ENCODE measurements at regions not wholly inside any gene's neighbourhood (a gene's known extent, or its start where the extent isn't known, plus 50 kb on each side); places are given as distances from the start of the nearest gene placed in this dataset.
"Not testable (repeated sequence)": the region's sequence is repeated elsewhere in the genome, so short reads cannot be mapped to it uniquely, and the experiment has no call there.

GRCh38 chr20:46785958-46786357, 76.5 kb downstream of the SLC2A10 start:
- Mint-ChIP-seq H3K36me3 (ENCODE audit: insufficient read depth in 2 of 2) (no peaks in the 10 kb centered on the region), H3K9me3 (no peaks in the 10 kb centered on the region), H3K4me3 (no peak overlapping the region), H3K27me3 (ENCODE audit: low read depth) (peaks cover 8% of the 10 kb centered on the region), H3K4me1 (ENCODE audit: low read depth) (no peaks in the 10 kb centered on the region), H3K27ac (no peak overlapping the region)
- ATAC-seq (replicated peaks in 1 of 2) (no peak), DNase-seq (no peak)

DNA sequence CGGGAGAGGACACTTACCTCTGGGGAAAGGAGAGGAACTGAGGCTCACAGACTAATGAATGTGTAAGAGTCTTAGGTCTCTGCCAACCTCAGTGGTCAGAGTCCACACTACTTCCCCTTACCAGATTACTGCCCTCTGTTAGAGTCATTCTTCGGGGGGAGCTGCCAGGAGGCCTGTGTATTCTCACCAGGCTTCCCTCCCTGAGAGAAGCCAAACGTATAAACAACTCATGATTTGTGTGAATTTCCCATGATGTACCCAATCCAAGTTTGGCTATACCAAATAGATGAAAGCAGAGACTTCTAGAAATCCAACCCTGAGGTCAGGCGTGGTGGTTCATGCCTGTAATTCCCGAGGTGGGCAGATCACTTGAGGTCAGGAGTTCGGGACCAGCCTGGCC, 77.1 kb downstream of the SLC2A10 start:
- Mint-ChIP-seq H3K9me3 (no peaks in the 10 kb centered on the region), H3K36me3 (ENCODE audit: insufficient read depth in 2 of 2) (no peaks in the 10 kb centered on the region), H3K27ac (no peak overlapping the region), H3K4me1 (ENCODE audit: low read depth) (no peaks in the 10 kb centered on the region), H3K27me3 (ENCODE audit: low read depth) (peaks cover 8% of the 10 kb centered on the region), H3K4me3 (no peak overlapping the region)
- no peak for DNase-seq
- ATAC-seq (replicated peaks in 1 of 2): no peak

DNA sequence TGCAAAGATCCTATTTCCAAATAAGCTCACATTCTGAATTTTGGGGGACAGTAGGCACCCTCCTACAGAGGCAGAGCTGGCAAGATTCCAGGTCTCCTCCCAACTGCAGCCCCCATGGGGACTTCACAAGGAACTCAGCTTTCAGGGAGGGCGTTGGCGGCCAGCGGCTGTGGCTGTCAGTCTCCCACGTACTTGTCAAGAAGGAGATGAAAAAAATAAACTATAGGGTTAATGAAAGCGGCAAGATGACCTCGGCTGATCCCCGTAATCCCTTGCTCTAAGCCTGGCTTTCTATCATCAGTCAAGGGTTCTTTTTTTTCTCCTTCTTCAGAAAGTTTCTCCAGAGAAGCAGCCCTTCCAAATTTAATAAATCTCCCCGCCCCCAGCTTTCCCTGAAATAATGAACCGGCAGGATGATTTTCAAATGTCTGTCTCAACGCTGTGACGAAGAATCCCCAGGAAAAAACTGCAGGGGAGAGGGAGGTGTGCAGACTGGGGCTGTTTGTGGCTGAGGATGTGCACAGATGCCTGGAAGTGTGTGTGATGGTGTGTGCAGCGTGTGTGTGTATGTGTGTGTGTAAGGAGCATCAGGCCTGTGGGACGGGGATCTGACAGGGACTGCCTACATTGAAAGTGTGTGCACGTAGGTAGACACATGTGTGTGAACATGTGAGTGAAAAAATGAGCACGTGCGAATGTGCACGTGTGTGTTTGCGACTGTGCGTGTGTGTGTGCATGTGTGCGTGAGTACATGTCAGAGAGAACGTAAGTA, 78.7 kb downstream of the SLC2A10 start:
- H3K4me3 Mint-ChIP-seq: no peak overlapping the region
- H3K36me3 Mint-ChIP-seq (ENCODE audit: insufficient read depth in 2 of 2): no peaks in the 10 kb centered on the region
- H3K27ac Mint-ChIP-seq: no peak overlapping the region
- H3K9me3 Mint-ChIP-seq: no peaks in the 10 kb centered on the region
- ATAC-seq (replicated peaks in 1 of 2) (no peak), DNase-seq (no peak)
- peaks cover 8% of the 10 kb centered on the region for H3K27me3 Mint-ChIP-seq (ENCODE audit: low read depth)
- no peaks in the 10 kb centered on the region for H3K4me1 Mint-ChIP-seq (ENCODE audit: low read depth)

- not testable (repeated sequence) for H3K27me3 Mint-ChIP-seq (ENCODE audit: low read depth); H3K4me3 Mint-ChIP-seq; H3K36me3 Mint-ChIP-seq (ENCODE audit: insufficient read depth in 2 of 2); H3K9me3 Mint-ChIP-seq; H3K27ac Mint-ChIP-seq; DNase-seq; H3K4me1 Mint-ChIP-seq (ENCODE audit: low read depth); ATAC-seq (replicated peaks in 1 of 2)
Measured at GRCh38 chr20:46788763-46789091, 79.3 kb downstream of the SLC2A10 start.

DNA sequence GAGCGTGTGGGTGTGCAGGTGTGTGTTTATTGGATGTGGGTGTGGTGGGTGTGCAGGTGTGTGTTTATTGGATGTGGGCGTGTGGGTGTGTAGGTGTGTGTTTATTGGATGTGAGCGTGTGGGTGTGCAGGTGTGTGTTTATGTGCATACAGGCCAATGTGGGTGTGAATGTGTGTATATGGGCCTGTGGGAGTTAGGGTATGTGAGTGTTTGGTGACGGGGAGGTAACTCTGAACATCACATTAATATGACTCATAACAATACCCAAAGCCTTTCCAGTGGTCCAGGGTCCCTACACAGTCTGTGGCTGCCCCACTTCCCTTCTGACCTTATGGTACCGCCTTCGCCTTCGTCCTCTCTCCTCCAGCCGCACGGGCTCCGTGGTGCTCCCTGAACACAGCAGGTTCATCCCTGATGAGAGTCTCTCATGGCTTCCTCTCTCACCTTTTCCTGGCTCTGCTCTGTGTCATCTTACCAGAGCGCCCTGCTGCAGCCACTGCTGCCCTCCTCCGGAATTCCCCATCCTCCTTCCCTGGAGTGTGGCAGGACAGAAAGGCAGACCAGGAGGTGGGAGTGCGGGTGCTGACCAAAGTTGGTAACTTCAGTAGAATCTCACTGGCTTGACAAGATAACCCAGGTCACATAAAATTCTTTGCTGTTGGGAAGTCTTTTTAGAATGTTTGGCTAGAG, 80.0 kb downstream of the SLC2A10 start:
- no peak overlapping the region for H3K4me3 Mint-ChIP-seq
- H3K27ac Mint-ChIP-seq: no peak overlapping the region
- no peaks in the 10 kb centered on the region for H3K27me3 Mint-ChIP-seq (ENCODE audit: low read depth)
- no peaks in the 10 kb centered on the region for H3K4me1 Mint-ChIP-seq (ENCODE audit: low read depth)
- H3K9me3 Mint-ChIP-seq: no peaks in the 10 kb centered on the region
- ATAC-seq (replicated peaks in 1 of 2) (no peak), DNase-seq (no peak)
- no peaks in the 10 kb centered on the region for H3K36me3 Mint-ChIP-seq (ENCODE audit: insufficient read depth in 2 of 2)

- Mint-ChIP-seq H3K4me3 (no peak overlapping the region), H3K27ac (no peak overlapping the region), H3K36me3 (ENCODE audit: insufficient read depth in 2 of 2) (no peaks in the 10 kb centered on the region), H3K4me1 (ENCODE audit: low read depth) (no peaks in the 10 kb centered on the region), H3K27me3 (ENCODE audit: low read depth) (no peaks in the 10 kb centered on the region), H3K9me3 (no peaks in the 10 kb centered on the region)
- DNase-seq: no peak
- ATAC-seq (replicated peaks in 1 of 2): no peak
Measured at GRCh38 chr20:46791722-46792416, 82.4 kb downstream of the SLC2A10 start.

DNA sequence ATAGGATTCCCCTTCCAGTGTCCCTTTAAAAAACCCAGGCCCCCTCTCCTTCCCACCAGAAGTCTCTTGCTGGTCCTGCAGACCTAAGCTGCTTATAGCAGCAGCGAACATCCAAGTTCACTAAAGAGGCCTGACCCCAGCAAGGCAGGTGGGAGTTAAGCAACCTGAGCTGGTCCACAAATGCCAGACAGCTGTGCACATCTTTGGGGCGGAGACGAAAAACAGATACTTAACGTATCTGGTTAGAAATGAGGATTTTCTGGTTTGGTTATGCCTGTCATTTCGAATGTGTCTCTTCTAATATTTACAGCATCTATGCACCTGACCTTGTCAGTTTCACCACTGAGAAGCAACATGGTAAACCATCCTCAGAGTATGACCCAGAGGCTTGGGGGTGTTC, 87.8 kb downstream of the SLC2A10 start:
- Mint-ChIP-seq H3K4me1 (ENCODE audit: low read depth) (no peaks in the 10 kb centered on the region), H3K27me3 (ENCODE audit: low read depth) (peaks cover 28% of the 10 kb centered on the region), H3K27ac (no peak overlapping the region), H3K36me3 (ENCODE audit: insufficient read depth in 2 of 2) (no peaks in the 10 kb centered on the region), H3K9me3 (no peaks in the 10 kb centered on the region), H3K4me3 (no peak overlapping the region)
- DNase-seq: no peak
- ATAC-seq (replicated peaks in 1 of 2): no peak

DNA sequence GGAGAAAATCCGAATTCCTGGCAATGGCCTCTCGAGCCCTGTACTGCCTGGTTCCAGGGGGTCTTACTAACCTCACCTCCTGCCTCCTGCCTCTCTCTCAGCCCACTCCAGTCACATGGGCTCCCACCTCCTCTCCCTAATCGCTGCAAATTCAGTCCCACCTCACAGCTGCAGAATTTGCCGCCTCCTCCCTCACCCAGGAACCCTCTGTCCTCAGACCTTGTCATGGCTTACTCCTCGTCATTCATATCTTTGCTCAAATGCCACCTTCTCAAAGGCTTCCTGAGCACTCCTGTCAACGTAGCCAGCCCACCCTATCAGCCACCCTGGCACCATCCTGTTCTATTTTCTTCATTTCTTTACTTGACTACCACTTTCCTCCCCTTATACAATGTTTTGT, 89.0 kb downstream of the SLC2A10 start:
- no peak overlapping the region for H3K27ac Mint-ChIP-seq
- H3K9me3 Mint-ChIP-seq: no peaks in the 10 kb centered on the region
- H3K4me3 Mint-ChIP-seq: no peak overlapping the region

GRCh38 chr20:46799781-46800408, 90.4 kb downstream of the SLC2A10 start:
- Mint-ChIP-seq H3K4me3 (no peak overlapping the region), H3K27ac (no peak overlapping the region), H3K36me3 (ENCODE audit: insufficient read depth in 2 of 2) (no peaks in the 10 kb centered on the region), H3K4me1 (ENCODE audit: low read depth) (no peaks in the 10 kb centered on the region), H3K9me3 (no peaks in the 10 kb centered on the region), H3K27me3 (ENCODE audit: low read depth) (peaks cover 46% of the 10 kb centered on the region)
- ATAC-seq (replicated peaks in 1 of 2) (no peak), DNase-seq (no peak)

More for the DNA sequence above, 89.0 kb downstream of the SLC2A10 start:
- peaks cover 39% of the 10 kb centered on the region for H3K27me3 Mint-ChIP-seq (ENCODE audit: low read depth)
- DNase-seq: no peak
- H3K4me1 Mint-ChIP-seq (ENCODE audit: low read depth): no peaks in the 10 kb centered on the region
- no peak for ATAC-seq (replicated peaks in 1 of 2)
- no peaks in the 10 kb centered on the region for H3K36me3 Mint-ChIP-seq (ENCODE audit: insufficient read depth in 2 of 2)

DNA sequence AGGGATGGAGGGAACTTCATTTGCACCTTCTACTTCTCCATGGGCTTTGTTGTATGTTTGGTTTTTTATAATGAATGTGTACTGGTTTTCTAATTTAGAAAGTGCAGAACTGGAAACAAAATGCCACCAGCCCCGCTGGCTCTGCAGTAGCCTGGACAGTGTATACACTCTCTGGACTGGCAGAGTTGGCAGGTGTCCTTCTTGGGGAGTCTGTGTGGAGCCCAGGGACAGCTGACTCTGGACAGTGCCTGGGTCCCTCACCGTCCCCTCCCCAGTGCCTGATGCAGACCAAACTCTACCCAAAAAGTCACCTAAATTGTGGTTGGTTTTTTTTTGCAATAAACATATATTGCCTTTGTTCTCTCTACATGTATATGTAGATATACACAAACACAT, 91.0 kb downstream of the SLC2A10 start:
- DNase-seq (no peak), ATAC-seq (replicated peaks in 1 of 2) (no peak)
- Mint-ChIP-seq H3K27me3 (ENCODE audit: low read depth) (peaks cover 46% of the 10 kb centered on the region), H3K4me1 (ENCODE audit: low read depth) (no peaks in the 10 kb centered on the region), H3K27ac (no peak overlapping the region), H3K36me3 (ENCODE audit: insufficient read depth in 2 of 2) (no peaks in the 10 kb centered on the region), H3K4me3 (no peak overlapping the region), H3K9me3 (no peaks in the 10 kb centered on the region)

GRCh38 chr20:46801003-46801702, 91.7 kb downstream of the SLC2A10 start:
- no peaks in the 10 kb centered on the region for H3K9me3 Mint-ChIP-seq
- H3K27ac Mint-ChIP-seq: no peak overlapping the region
- H3K36me3 Mint-ChIP-seq (ENCODE audit: insufficient read depth in 2 of 2): no peaks in the 10 kb centered on the region
- no peak for DNase-seq
- peaks cover 46% of the 10 kb centered on the region for H3K27me3 Mint-ChIP-seq (ENCODE audit: low read depth)
- no peaks in the 10 kb centered on the region for H3K4me1 Mint-ChIP-seq (ENCODE audit: low read depth)
- ATAC-seq (replicated peaks in 1 of 2): no peak
- no peak overlapping the region for H3K4me3 Mint-ChIP-seq

DNA sequence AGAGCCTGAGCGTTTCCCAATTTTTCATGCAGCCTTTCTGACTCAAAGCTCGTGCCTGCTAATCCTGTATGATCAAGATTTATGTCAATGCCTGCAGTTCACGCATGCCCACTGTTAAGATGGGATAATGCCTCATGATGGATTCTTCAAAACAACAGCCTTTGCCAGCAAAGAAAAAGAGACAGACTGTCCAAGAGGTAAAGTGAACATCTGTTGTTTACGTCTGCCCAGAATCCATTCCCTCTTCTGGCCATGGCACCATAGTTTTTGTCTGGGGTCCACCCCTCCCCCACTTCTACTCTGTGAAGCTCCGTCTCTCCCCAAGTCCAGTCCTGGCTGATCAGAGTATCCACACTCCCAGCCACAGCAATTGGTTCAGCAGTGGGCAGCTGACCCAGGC, 91.9 kb upstream of the EYA2 start:
- peaks cover 56% of the 10 kb centered on the region for H3K27me3 Mint-ChIP-seq (ENCODE audit: low read depth)
- H3K4me1 Mint-ChIP-seq (ENCODE audit: low read depth): no peaks in the 10 kb centered on the region
- H3K4me3 Mint-ChIP-seq: no peak overlapping the region
- DNase-seq (no peak), ATAC-seq (replicated peaks in 1 of 2) (no peak)
- H3K27ac Mint-ChIP-seq: no peak overlapping the region
- no peaks in the 10 kb centered on the region for H3K9me3 Mint-ChIP-seq
- no peaks in the 10 kb centered on the region for H3K36me3 Mint-ChIP-seq (ENCODE audit: insufficient read depth in 2 of 2)
